Upper lobe of left lung (tissue), 6 donors: ENCODE measurements at regions not wholly inside any gene's neighbourhood (a gene's known extent, or its start where the extent isn't known, plus 50 kb on each side); places are given as distances from the start of the nearest gene placed in this dataset.

Experiments used
- ATAC-seq, 2 donors: fragments of 200-7000 bp; cut with Tn5 transposase; one replicate each; pipeline ENCODE4 v1.9.1; 2022; ENCODE audit warnings: mild to moderate bottlenecking in 2 of 2, moderate library complexity in 2 of 2; ENCODE audit not compliant: low FRiP score in 2 of 2
- DNase-seq, 2 donors: peaks; one replicate each; pipeline ENCODE4 v3.0.0-alpha.2; 2019 to 2020
- H3K27ac ChIP-seq, 4 donors: fragments of 200-600 bp; sonication (generic); one replicate each; pipeline ENCODE4 v1.5.1; 2016 to 2019
- H3K27me3 ChIP-seq, 4 donors: fragments of 200-600 bp; sonication (generic); one replicate each; pipeline ENCODE4 v1.5.1; 2017 to 2019
- H3K36me3 ChIP-seq, 4 donors: fragments of 200-600 bp; sonication (generic); one replicate each; pipeline ENCODE4 v1.5.1; 2016 to 2019
- H3K4me1 ChIP-seq, 4 donors: fragments of 200-600 bp; sonication (generic); one replicate each; pipeline ENCODE4 v1.5.1; 2018 to 2019
- H3K4me3 ChIP-seq, 4 donors: fragments of 200-600 bp; sonication (generic); one replicate each; pipeline ENCODE4 v1.5.1; 2017 to 2019; ENCODE audit warnings: mild to moderate bottlenecking in 2 of 4, moderate library complexity in 1 of 4
- H3K9me3 ChIP-seq, 4 donors: fragments of 200-600 bp; sonication (generic); one replicate each; pipeline ENCODE4 v1.5.1; 2018 to 2019
- CTCF ChIP-seq, 6 experiments: fragments of 450-650 bp in 4 of 6; fragments of 200-600 bp in 2 of 6; sonication (generic) in 2 of 6; IDR thresholded peaks; one replicate each; pipeline ENCODE4 v1.5.1; 2016 to 2019; ENCODE audit warnings: antibody characterized with exemption in 6 of 6
- EP300 ChIP-seq, 4 donors: sonication (generic); formaldehyde crosslinking; IDR thresholded peaks; one replicate each; pipeline ENCODE4 v1.5.1; 2017; ENCODE audit warnings: antibody characterized with exemption in 4 of 4, control low read depth in 2 of 4
- POLR2A ChIP-seq, 4 donors: fragments of 450-650 bp; IDR thresholded peaks; one replicate each; pipeline ENCODE4 v1.5.1; 2016 to 2017; ENCODE audit warnings: antibody characterized with exemption in 4 of 4, mild to moderate bottlenecking in 2 of 4
- POLR2AphosphoS5 ChIP-seq, 2 donors: sonication (generic); formaldehyde crosslinking; IDR thresholded peaks; one replicate each; pipeline ENCODE4 v1.5.1; 2017; ENCODE audit warnings: antibody characterized with exemption in 2 of 2
- WGBS, 2 donors: methylation state at CpG; one replicate each; pipeline ENCODE4 v1.1.5; 2017 to 2018; 5-methylcytosine and 5-hydroxymethylcytosine counted together
- donor health status: DM: no; HTN: no; CAD: no; lungs with moderate emphysema.
- donor health status: DM: no; HTN: yes; CAD: no; lungs with severe emphysema.

GRCh38 chr5:35325836-35326235 is 95.5 kb upstream of the PRLR start:
- Histone ChIP-seq H3K27ac (no peak overlapping the region), H3K4me1 (no peaks in the 10 kb centered on the region), H3K9me3 (no peaks in the 10 kb centered on the region), H3K27me3 (no peaks in the 10 kb centered on the region), H3K4me3 (no peak overlapping the region), H3K36me3 (no peaks in the 10 kb centered on the region)
- TF ChIP-seq POLR2A (IDR thresholded peaks at IDR 0.05) (no peak), POLR2AphosphoS5 (IDR thresholded peaks at IDR 0.05) (no peak), EP300 (IDR thresholded peaks at IDR 0.05) (no peak), CTCF (IDR thresholded peaks at IDR 0.05) (no peak)
- 93% methylated on average over 3 of the region's 3 CpGs for WGBS, 2 donors
- no peak for DNase-seq
- ATAC-seq: no peak

GRCh38 chr5:35324679-35325078 is 94.4 kb upstream of the PRLR start:
- Histone ChIP-seq H3K4me3 (no peak overlapping the region), H3K27ac (no peak overlapping the region), H3K27me3 (no peaks in the 10 kb centered on the region), H3K4me1 (no peaks in the 10 kb centered on the region), H3K9me3 (no peaks in the 10 kb centered on the region), H3K36me3 (no peaks in the 10 kb centered on the region)
- TF ChIP-seq POLR2A (IDR thresholded peaks at IDR 0.05) (no peak), POLR2AphosphoS5 (IDR thresholded peaks at IDR 0.05) (no peak), CTCF (IDR thresholded peaks at IDR 0.05) (no peak), EP300 (IDR thresholded peaks at IDR 0.05) (no peak)
- 90 to 98% methylated on average over 2 to 5 of the region's 6 CpGs for WGBS, 2 donors
- DNase-seq (peak in 1 of 2 donors; percentile 41), ATAC-seq (peak in 1 of 2 donors; percentile 34)

- H3K27me3 ChIP-seq: no peaks in the 10 kb centered on the region
- no peaks in the 10 kb centered on the region for H3K4me1 ChIP-seq
- H3K27ac ChIP-seq: no peak overlapping the region
- H3K36me3 ChIP-seq: no peaks in the 10 kb centered on the region
- WGBS, 2 donors: 92% methylated on average over 3 of the region's 4 CpGs; no CpG with 5 or more reads in 1 of the 2 donors
- no peaks in the 10 kb centered on the region for H3K9me3 ChIP-seq
- DNase-seq: peak in 1 of 2 donors; percentile 25
- TF ChIP-seq CTCF (IDR thresholded peaks at IDR 0.05) (no peak), EP300 (IDR thresholded peaks at IDR 0.05) (no peak), POLR2A (IDR thresholded peaks at IDR 0.05) (no peak), POLR2AphosphoS5 (IDR thresholded peaks at IDR 0.05) (no peak)
- peak in 1 of 2 donors; percentile 22 for ATAC-seq
- H3K4me3 ChIP-seq: no peak overlapping the region
Measured at GRCh38 chr5:35324201-35324600, 93.9 kb upstream of the PRLR start.

- Histone ChIP-seq H3K27me3 (no peaks in the 10 kb centered on the region), H3K36me3 (no peaks in the 10 kb centered on the region), H3K27ac (no peak overlapping the region), H3K9me3 (no peaks in the 10 kb centered on the region), H3K4me3 (no peak overlapping the region), H3K4me1 (no peaks in the 10 kb centered on the region)
- WGBS, 2 donors: 88 to 98% methylated on average over 3 of the region's 3 CpGs
- TF ChIP-seq CTCF (IDR thresholded peaks at IDR 0.05) (no peak), EP300 (IDR thresholded peaks at IDR 0.05) (no peak), POLR2AphosphoS5 (IDR thresholded peaks at IDR 0.05) (no peak), POLR2A (IDR thresholded peaks at IDR 0.05) (no peak)
- no peak for ATAC-seq
- DNase-seq: no peak
Measured at GRCh38 chr5:35320029-35320428, 89.7 kb upstream of the PRLR start.

- Histone ChIP-seq H3K27ac (peak overlapping the region in 1 of 4 donors; percentile 29), H3K4me3 (no peak overlapping the region), H3K36me3 (no peaks in the 10 kb centered on the region), H3K4me1 (no peaks in the 10 kb centered on the region), H3K27me3 (no peaks in the 10 kb centered on the region), H3K9me3 (no peaks in the 10 kb centered on the region)
- 61% methylated on average over 4 of the region's 4 CpGs for WGBS, 2 donors
- ATAC-seq: peak in 1 of 2 donors; percentile 84
- TF ChIP-seq CTCF (IDR thresholded peaks at IDR 0.05) (no peak), EP300 (IDR thresholded peaks at IDR 0.05) (no peak), POLR2AphosphoS5 (IDR thresholded peaks at IDR 0.05) (no peak), POLR2A (IDR thresholded peaks at IDR 0.05) (no peak)
- peak in 1 of 2 donors; percentile 63 for DNase-seq
Measured at GRCh38 chr5:35319333-35320002, 89.2 kb upstream of the PRLR start.
